CD14-positive monocyte (primary cell): ENCODE measurements at regions not wholly inside any gene's neighbourhood (a gene's known extent, or its start where the extent isn't known, plus 50 kb on each side); places are given as distances from the start of the nearest gene placed in this dataset.

Experiments used
- DNase-seq, 3 donors: peaks; one replicate each; pipeline ENCODE4 v3.0.0-alpha.2; 2011 to 2022
- H2AFZ ChIP-seq: 2 replicates; pipeline ENCODE4 v1.6.0; 2012; ENCODE audit warnings: mild to moderate bottlenecking, low read depth, low read length, inconsistent platforms; ENCODE audit not compliant: insufficient read depth, poor library complexity, severe bottlenecking
- H3K27ac ChIP-seq, 2 donors: 1 replicate in 1 of 2; 2 replicates in 1 of 2; pipeline ENCODE4 v1.5.1; 2012 to 2013; ENCODE audit warnings: low read length in 2 of 2, control low read depth in 1 of 2, inconsistent platforms in 1 of 2, low read depth in 1 of 2, mild to moderate bottlenecking in 1 of 2
- H3K27me3 ChIP-seq, 2 donors: one replicate each; pipeline versions ENCODE4 v1.6.0 to v1.6.1; 2011 to 2013; ENCODE audit warnings: low read length in 2 of 2; ENCODE audit not compliant: control insufficient read depth in 2 of 2, insufficient read depth in 2 of 2
- H3K36me3 ChIP-seq, 2 donors: replicated peaks in 1 of 2; 1 replicate in 1 of 2; 2 replicates in 1 of 2; pipeline versions ENCODE4 v1.5.1 to v1.6.1; 2012 to 2013; ENCODE audit warnings: low read length in 2 of 2, control low read depth in 1 of 2, inconsistent platforms in 1 of 2, mild to moderate bottlenecking in 1 of 2; ENCODE audit not compliant: insufficient read depth in 2 of 2, control insufficient read depth in 1 of 2
- H3K4me1 ChIP-seq, 2 donors: 1 replicate in 1 of 2; 2 replicates in 1 of 2; pipeline versions ENCODE4 v1.5.1 to v1.6.1; 2012 to 2013; ENCODE audit warnings: low read length in 2 of 2, control low read depth in 1 of 2, inconsistent platforms in 1 of 2, mild to moderate bottlenecking in 1 of 2, moderate library complexity in 1 of 2; ENCODE audit not compliant: insufficient read depth in 2 of 2, control insufficient read depth in 1 of 2
- H3K4me2 ChIP-seq: replicated peaks from 2 replicates; pipeline ENCODE3; 2012; ENCODE audit warnings: low read length, moderate library complexity, mild to moderate bottlenecking; ENCODE audit not compliant: poor library complexity, severe bottlenecking; ENCODE audit errors: extremely low read depth
- H3K4me3 ChIP-seq, 3 experiments: fragments of 200-600 bp in 1 of 3; sonication (generic) in 1 of 3; replicated peaks in 1 of 3; 1 replicate in 2 of 3; 2 replicates in 1 of 3; pipeline ENCODE4 v1.5.1; 2011 to 2013; ENCODE audit warnings: low read length in 3 of 3, mild to moderate bottlenecking in 3 of 3, control low read depth in 2 of 3, low read depth in 2 of 3, inconsistent platforms in 1 of 3, moderate library complexity in 1 of 3
- H3K79me2 ChIP-seq: 2 replicates; pipeline ENCODE4 v1.6.0; 2012; ENCODE audit warnings: mild to moderate bottlenecking, control low read depth, inconsistent platforms, low read length, moderate library complexity; ENCODE audit not compliant: insufficient read depth
- H3K9ac ChIP-seq: 2 replicates; pipeline ENCODE4 v1.6.0; 2017; ENCODE audit warnings: low read length, mild to moderate bottlenecking; ENCODE audit not compliant: insufficient read depth, poor library complexity, severe bottlenecking
- H3K9me3 ChIP-seq, 2 donors: replicated peaks in 1 of 2; 1 replicate in 1 of 2; 2 replicates in 1 of 2; pipeline versions ENCODE4 v1.5.1 to v1.6.1; 2012 to 2013; ENCODE audit warnings: low read length in 2 of 2, control low read depth in 1 of 2; ENCODE audit not compliant: control insufficient read depth in 1 of 2, insufficient read depth in 1 of 2
- H4K20me1 ChIP-seq: 2 replicates; pipeline ENCODE4 v1.6.0; 2012; ENCODE audit warnings: mild to moderate bottlenecking, low read length, control low read depth, moderate library complexity; ENCODE audit not compliant: insufficient read depth
- H3K27ac Mint-ChIP-seq, 7 donors: one replicate each; pipeline ENCODE4 v1.8.0; 2020; ENCODE audit warnings: mild to moderate bottlenecking in 7 of 7, mixed read lengths in 7 of 7, moderate library complexity in 6 of 7, inconsistent platforms in 2 of 7
- H3K27me3 Mint-ChIP-seq, 3 donors: one replicate each; pipeline ENCODE4 v1.8.0; 2021 to 2022; ENCODE audit warnings: low read depth in 3 of 3, mild to moderate bottlenecking in 3 of 3, mixed read lengths in 3 of 3, moderate library complexity in 3 of 3, inconsistent platforms in 1 of 3
- H3K36me3 Mint-ChIP-seq, 2 donors: one replicate each; pipeline ENCODE4 v1.8.0; 2020; ENCODE audit warnings: mixed read lengths in 2 of 2, inconsistent platforms in 1 of 2, mild to moderate bottlenecking in 1 of 2
- H3K4me1 Mint-ChIP-seq: one replicate; pipeline ENCODE4 v1.8.0; 2020; ENCODE audit warnings: mild to moderate bottlenecking, mixed read lengths
- H3K4me3 Mint-ChIP-seq, 2 donors: one replicate each; pipeline ENCODE4 v1.8.0; 2020; ENCODE audit warnings: mild to moderate bottlenecking in 2 of 2, mixed read lengths in 2 of 2, moderate library complexity in 1 of 2
- H3K9me3 Mint-ChIP-seq, 7 donors: one replicate each; pipeline ENCODE4 v1.8.0; 2020 to 2022; ENCODE audit warnings: mixed read lengths in 7 of 7, mild to moderate bottlenecking in 6 of 7, moderate library complexity in 6 of 7, inconsistent platforms in 2 of 7
- whole genome bisulfite sequencing: methylation state at CpG from one replicate; pipeline ENCODE4 v1.1.5; 2013; ENCODE audit warnings: missing lambda C conversion rate; ENCODE audit not compliant: insufficient coverage; 5-methylcytosine and 5-hydroxymethylcytosine counted together
- intact Hi-C, 2 donors: fragments of 100-400 bp; cut with micrococcal nuclease; formaldehyde crosslinking; loops; one replicate each; pipeline versions ENCODE4 v1.15.0 to v1.15.1; 2023
- TF ChIP-seq, protein P1 (sequence below): fragments of 200-600 bp; IDR thresholded peaks from one replicate; pipeline ENCODE4 v1.8.0; 2022; ENCODE audit warnings: antibody characterized with exemption, mild to moderate bottlenecking

DNA sequence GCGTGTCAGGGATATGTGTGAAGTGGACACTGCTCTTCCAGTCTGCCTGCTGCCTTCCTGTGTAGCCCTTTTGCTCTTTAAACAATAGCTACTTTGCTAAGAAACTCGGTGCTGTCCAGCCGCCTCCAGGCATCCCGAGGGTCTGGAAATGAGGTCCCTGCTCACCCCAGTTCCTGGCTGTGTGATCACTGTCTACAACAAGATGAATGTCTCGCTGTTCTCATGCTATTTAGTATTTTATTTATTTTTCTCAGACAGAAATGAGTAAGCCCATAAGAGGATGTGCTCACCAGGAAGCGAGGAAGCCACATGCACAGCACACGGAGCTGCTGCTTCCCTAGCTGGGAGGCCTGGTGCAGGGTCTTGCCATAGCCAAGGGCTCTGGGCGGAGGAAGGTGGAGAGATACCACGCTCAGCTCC, 167.0 kb upstream of the PITRM1 start:
- no peaks in the 10 kb centered on the region for H3K36me3 ChIP-seq
- intact Hi-C loops, result no loop called here
- peak overlapping the region; percentile 59 for H2AFZ ChIP-seq
- H3K27me3 Mint-ChIP-seq, result peaks cover 0 to 2% (median 0%) of the 10 kb centered on the region in 3 donors
- WGBS, result 47% methylated on average over 3 of the region's 9 CpGs
- H3K4me1 Mint-ChIP-seq, result peaks cover 12% of the 10 kb centered on the region
- no peaks in the 10 kb centered on the region for H3K27me3 ChIP-seq
- DNase-seq, result peak in 2 of 3 donors; percentile 25 to 27
- TF ChIP-seq, protein P1, sequence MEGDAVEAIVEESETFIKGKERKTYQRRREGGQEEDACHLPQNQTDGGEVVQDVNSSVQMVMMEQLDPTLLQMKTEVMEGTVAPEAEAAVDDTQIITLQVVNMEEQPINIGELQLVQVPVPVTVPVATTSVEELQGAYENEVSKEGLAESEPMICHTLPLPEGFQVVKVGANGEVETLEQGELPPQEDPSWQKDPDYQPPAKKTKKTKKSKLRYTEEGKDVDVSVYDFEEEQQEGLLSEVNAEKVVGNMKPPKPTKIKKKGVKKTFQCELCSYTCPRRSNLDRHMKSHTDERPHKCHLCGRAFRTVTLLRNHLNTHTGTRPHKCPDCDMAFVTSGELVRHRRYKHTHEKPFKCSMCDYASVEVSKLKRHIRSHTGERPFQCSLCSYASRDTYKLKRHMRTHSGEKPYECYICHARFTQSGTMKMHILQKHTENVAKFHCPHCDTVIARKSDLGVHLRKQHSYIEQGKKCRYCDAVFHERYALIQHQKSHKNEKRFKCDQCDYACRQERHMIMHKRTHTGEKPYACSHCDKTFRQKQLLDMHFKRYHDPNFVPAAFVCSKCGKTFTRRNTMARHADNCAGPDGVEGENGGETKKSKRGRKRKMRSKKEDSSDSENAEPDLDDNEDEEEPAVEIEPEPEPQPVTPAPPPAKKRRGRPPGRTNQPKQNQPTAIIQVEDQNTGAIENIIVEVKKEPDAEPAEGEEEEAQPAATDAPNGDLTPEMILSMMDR, result no peak
- H3K36me3 Mint-ChIP-seq, result no peaks in the 10 kb centered on the region
- no peaks in the 10 kb centered on the region for H3K79me2 ChIP-seq
- H4K20me1 ChIP-seq, result no peaks in the 10 kb centered on the region
- no peak overlapping the region for H3K4me2 ChIP-seq
- no peaks in the 10 kb centered on the region for H3K9me3 ChIP-seq
- no peaks in the 10 kb centered on the region for H3K9me3 Mint-ChIP-seq
- no peak overlapping the region for H3K4me3 ChIP-seq
- H3K4me3 Mint-ChIP-seq, result no peak overlapping the region
- H3K9ac ChIP-seq, result peak overlapping the region; percentile 4
- H3K27ac ChIP-seq, result peak overlapping the region in 1 of 2 donors; percentile 2
- peak overlapping the region in 1 of 7 donors; percentile 30 for H3K27ac Mint-ChIP-seq
- no peaks in the 10 kb centered on the region for H3K4me1 ChIP-seq

DNA sequence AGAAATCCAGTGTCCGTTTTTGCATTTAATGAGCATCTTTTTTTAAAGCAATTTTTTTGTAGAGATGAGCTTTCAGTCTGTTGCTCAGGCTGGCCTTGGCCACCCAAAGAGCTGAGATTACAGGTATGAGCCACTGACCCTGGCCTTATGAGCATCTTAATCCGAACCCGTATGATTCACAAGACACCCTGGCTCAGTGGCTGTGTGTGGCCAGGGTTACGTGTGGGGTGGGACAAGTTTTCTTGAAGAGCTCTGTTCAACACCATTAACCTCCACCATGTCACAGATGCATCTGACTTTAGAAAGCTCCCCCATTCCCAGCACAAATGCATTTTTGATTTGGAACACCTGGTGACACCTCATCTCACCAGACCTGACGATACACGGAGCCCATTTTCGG, 166.5 kb upstream of the PITRM1 start:
- no peak overlapping the region for H3K4me3 Mint-ChIP-seq
- peak overlapping the region in 1 of 2 donors; percentile 2 for H3K27ac ChIP-seq
- H4K20me1 ChIP-seq, result no peaks in the 10 kb centered on the region
- H3K36me3 Mint-ChIP-seq, result no peaks in the 10 kb centered on the region
- H3K27me3 Mint-ChIP-seq, result peaks cover 0 to 2% (median 0%) of the 10 kb centered on the region in 3 donors
- no peaks in the 10 kb centered on the region for H3K9me3 ChIP-seq
- H3K4me3 ChIP-seq, result no peak overlapping the region
- no peaks in the 10 kb centered on the region for H3K27me3 ChIP-seq
- H3K36me3 ChIP-seq, result no peaks in the 10 kb centered on the region
- no peaks in the 10 kb centered on the region for H3K79me2 ChIP-seq
- H3K4me1 ChIP-seq, result no peaks in the 10 kb centered on the region
- DNase-seq, result no peak
- whole genome bisulfite sequencing, result no CpG with 5 or more reads among the region's 7 CpGs
- peak overlapping the region; percentile 59 for H2AFZ ChIP-seq
- H3K9me3 Mint-ChIP-seq, result no peaks in the 10 kb centered on the region
- intact Hi-C loops, result no loop called here
- H3K4me1 Mint-ChIP-seq, result peaks cover 12% of the 10 kb centered on the region
- H3K9ac ChIP-seq, result peak overlapping the region; percentile 4
- TF ChIP-seq, protein P1, result no peak
- H3K4me2 ChIP-seq, result no peak overlapping the region
- H3K27ac Mint-ChIP-seq, result no peak overlapping the region
